T-helper 2 cell (primary cell): ENCODE measurements at regions not wholly inside any gene's neighbourhood (a gene's known extent, or its start where the extent isn't known, plus 50 kb on each side); places are given as distances from the start of the nearest gene placed in this dataset.
"Not testable (repeated sequence)": the region's sequence is repeated elsewhere in the genome, so short reads cannot be mapped to it uniquely, and the experiment has no call there.

Experiments used
- DNase-seq, 5 experiments: peaks; one replicate each; pipeline versions ENCODE4 v3.0.0 to v3.0.0-alpha.2; 2012 to 2022

DNA sequence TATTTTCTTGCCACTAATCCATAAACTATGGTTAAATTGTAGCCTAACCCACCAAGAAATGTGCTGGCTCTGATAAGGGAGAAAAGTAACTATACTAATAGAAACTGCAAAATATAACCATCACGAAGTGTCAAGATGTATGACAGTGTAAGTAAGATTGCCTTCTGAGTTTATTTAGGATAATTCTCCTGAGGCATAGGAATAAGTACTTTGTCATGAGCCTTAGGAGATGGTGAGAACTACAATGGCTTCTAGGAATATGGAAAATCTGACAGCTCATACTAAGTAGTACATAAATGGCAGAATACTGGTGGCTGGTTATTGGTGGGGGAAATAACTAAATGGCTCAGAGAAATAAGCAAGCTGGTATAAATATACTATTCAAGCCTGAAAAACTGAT lies 543.9 kb downstream of the PRR16 start:
- no peak for DNase-seq

GRCh38 chr5:121009058-121009457 lies 545.0 kb downstream of the PRR16 start:
- no peak for DNase-seq

DNA sequence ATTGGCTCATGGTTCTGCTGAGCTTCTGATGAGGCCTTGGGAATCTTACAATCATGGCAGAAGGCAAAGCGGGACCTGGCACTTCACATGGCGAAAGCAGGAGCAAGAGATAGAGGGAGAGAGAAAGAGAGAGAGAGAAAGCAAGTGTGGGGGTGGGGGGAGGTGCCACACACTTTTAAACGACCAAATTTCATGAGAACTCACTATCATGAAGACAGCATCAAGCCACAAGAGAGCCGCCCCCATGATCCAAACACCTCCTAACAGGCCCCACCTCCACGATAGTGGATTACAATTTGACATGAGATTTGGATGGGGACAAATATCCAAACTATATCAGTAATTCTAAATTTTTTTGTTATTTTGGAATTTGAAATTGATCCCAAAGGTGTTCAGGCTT lies 553.9 kb downstream of the PRR16 start:
- DNase-seq = no peak

DNA sequence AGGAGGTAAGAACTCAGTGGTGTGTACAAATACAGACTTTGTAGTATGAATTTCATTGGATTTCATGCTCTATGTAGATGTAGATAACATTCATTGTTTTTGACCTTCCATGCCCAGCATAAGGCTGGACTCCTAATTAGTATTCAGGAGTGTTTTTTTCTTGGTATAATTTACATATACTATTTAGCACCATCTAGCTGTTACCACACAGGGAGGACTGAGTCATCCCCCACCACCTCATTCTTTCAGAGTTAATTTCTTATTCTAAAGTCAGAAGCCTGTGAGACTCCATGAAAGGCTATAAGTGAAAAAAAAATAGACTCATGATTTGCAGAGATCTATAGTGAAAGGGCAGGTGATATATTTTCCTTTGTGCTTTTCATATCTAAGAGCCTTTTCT lies 555.0 kb downstream of the PRR16 start:
- DNase-seq = no peak

DNA sequence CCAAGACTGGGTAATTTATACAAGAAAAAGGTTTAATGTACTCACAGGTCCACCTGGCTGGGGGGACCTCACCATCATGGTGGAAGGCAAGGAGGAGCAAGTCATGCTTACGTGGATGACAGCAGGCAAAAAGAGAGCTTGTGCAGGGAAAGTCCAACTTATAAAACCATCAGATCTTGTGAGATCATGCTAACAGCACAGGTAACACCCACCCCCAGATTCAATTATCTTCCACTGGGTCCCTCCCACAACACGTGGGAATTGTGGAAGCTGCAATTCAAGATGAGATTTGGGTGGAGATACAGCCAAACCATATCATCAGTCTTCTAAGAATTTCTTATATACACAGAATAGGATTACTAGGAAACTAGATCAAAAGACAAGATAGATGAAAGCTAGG lies 555.6 kb downstream of the PRR16 start:
- DNase-seq = no peak

DNA sequence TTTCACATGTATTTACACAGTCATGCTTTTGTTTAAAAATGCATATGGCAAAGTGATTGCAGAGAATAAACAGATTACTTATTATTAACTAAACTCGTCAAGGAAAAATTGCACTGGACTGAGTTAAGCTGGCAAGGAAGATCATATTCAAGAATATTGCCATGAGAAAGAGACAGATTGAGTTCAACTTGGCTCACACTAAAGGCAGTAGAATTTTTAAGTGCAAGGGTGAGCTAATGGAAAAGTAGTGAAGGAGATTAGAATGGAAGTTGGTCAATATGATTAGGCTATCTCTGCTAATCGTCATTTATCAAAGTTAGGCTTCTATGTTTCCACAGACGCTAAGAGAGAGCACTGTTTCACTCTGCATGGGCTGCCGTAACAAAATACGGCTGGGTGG lies 557.6 kb downstream of the PRR16 start:
- DNase-seq = no peak

- no peak for DNase-seq
Observed at GRCh38 chr5:121024416-121025311, 560.6 kb downstream of the PRR16 start.

DNA sequence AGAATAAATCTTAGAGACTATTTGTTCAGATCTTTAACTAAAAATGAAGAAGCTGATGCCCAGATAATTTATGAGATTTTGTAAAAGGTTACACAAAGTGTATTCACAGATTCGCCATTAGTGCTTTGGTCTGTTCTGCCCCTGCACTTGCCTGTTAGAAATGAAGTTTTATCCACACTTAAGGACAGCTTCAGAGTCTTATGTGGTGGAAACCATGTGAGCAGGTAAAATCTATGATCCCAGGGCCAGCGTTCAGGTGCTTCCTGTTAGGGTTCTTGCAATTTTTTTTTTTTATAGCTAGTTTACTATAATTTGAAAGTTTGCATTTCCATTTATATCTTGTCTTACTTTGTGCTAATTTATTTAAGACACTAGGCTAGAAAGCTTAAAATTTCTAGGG lies 561.6 kb downstream of the PRR16 start:
- DNase-seq = no peak

DNA sequence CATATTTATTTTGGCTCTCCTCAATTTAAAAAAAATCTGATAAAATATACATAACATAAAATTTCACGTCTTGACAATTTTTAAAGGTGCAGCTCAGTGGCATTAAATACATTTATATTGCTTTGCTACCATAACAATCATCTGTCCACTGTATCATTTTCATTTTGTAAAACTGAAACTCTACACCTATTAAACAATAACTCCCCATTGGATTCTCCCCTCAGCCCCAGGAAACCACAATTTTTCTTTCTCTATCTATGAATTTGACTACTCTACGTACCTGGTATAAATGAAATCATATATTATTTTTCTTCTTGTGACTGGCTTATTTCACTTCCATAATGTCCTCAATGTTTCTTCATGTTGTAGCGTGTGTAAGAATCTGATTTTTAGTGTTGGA lies 563.5 kb downstream of the PRR16 start:
- no peak for DNase-seq

GRCh38 chr5:121029536-121030245 lies 565.6 kb downstream of the PRR16 start:
- no peak for DNase-seq

DNA sequence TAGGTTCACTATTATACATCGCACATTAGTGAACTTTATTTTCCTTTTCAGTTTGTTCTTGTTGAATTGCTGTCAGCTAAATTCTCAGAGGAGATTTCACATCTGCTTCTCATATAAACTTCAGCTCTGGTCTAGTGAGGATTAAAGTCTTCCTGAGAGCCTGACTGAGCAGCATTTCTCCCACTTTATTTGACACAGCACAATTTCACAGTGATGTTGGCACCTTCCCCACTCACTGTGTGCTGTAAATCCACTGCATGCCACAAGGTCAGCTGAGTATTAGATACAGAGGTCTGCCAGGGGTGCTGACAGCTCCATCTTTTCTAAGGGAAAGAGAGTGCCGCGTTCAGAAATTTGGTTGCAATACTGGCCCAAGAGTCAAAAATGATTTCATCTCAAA lies 567.4 kb downstream of the PRR16 start:
- no peak for DNase-seq

- no peak for DNase-seq
Observed at GRCh38 chr5:121033334-121033733, 569.2 kb downstream of the PRR16 start.

DNA sequence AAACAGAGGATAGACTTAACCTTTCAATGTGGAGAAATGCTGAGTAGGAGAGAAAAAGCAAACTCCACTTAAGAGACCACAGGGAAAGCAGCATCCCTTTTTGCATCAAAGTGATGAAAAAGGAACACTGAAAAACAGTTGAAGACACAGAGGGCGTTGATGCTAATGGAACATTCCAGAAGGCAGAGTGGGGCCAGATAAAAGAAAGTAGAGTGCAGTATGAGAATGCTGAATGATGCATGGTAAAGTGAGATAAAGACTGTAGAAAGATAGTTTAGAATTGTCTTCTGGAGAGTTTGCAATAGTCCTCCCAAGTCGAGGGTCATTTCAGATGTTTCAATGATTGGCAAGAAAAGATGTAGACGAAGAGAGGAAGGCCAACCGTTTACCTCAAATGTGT lies 574.3 kb downstream of the PRR16 start:
- DNase-seq = no peak

DNA sequence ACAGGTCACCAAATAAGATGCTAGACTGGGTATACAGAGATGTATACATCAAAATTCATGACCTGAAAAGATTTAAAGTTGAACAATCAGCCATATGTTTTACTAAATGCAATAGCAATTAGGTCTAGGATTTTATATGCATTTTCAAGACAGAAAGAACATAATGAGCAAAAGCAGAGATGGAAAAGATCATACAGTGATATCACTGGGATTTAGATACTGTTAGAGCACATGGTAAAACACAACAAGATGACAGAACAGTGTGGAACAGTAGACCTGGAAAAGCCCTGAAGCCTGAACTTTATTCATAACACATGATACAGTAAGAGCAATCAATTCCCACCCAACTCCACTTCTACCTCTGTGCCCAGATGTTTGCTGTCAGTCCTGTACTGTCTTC lies 585.9 kb downstream of the PRR16 start:
- no peak for DNase-seq

DNA sequence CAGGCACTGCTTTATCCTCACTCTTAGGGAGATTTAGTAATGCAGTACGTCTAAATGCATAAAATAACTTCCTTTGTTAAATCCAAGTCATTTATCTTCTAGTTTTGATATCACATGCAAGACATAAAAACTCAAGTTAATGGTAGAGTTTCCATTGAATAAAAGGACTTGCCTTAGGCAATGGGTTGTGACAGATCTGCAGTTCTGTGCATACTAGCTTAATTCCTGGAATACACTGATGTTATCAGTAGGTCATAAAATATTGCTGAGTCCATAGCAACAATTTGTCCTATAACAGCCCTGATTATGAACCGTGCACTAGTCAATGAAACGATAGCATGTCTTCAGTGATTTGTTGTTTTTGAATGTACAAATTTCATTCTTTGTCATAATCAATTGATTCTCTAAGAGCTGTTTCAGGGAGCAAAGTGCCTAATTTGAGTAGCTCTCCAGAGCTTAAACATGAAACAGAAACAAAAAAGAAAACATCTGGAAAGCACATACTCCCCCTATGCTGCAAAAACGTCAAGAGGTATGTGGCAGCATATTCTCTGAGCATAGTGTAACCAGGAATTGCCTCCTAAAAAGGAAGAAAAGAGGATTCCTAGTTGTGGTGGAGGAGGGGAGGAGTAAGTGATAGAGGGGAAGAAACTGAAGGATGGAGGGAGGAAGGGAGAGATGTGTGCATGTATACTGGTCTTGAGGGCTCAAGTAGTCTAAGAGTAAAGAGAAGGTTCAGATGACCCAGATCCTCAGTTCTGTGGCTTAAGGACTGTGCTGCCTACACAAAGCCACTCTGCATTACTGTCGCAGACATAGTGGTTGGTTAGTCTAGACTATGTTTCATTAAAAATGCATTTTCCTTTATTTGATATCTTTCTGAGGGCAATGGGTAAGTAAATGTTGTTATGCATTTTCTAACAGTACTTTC lies 589.2 kb downstream of the PRR16 start:
- DNase-seq = no peak

- DNase-seq = no peak
Observed at GRCh38 chr5:121055586-121055985, 591.5 kb downstream of the PRR16 start.

- DNase-seq = not testable (repeated sequence)
Observed at GRCh38 chr5:121064241-121064640, 600.1 kb downstream of the PRR16 start.

DNA sequence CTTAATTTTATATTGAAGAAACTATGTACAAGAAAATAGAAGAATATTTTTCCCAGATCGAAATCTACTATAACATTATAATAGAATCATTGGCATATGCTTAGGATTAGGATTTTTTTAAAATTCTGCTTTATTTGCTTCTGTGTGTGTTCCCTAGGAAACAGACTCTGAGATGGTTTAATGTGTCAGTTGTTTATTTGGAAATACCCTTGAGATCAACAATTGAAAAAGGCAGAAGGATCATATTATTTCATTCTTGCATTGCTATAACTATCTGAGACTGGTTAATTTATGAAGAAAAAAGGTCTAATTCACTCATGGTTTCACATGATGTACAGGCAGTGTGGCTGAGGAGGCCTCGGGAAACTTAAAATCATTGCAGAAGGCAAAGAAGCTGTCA lies 622.6 kb downstream of the PRR16 start:
- DNase-seq = no peak

GRCh38 chr5:121087560-121087959 lies 623.5 kb downstream of the PRR16 start:
- no peak for DNase-seq

- no peak for DNase-seq
Observed at GRCh38 chr5:121088341-121088740, 624.2 kb downstream of the PRR16 start.

DNA sequence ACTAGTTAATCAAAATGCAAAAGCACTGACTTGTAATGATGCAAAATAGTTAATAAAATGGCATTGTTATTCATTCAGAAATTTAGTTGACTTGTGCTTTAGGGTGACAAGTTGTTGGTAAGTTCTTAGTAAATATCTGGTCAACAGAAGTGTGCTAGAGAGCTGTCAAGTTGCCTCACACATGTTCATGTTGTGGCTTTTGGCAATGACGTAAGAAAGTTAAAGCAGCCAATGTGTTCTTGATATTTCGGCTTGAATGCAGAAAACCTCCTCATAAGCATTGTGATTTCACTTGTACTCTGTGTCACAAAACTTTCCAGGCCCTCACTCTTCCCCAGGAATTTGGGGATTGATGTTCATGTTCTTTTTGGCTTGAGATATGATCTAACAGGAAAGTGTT lies 626.7 kb downstream of the PRR16 start:
- no peak for DNase-seq

- no peak for DNase-seq
Observed at GRCh38 chr5:121100931-121101330, 636.8 kb downstream of the PRR16 start.

GRCh38 chr5:121105921-121106320 lies 641.8 kb downstream of the PRR16 start:
- no peak for DNase-seq
